Cardiac muscle cell (in vitro differentiated cells and primary cell): ENCODE measurements at regions not wholly inside any gene's neighbourhood (a gene's known extent, or its start where the extent isn't known, plus 50 kb on each side); places are given as distances from the start of the nearest gene placed in this dataset.
"Not testable (repeated sequence)": the region's sequence is repeated elsewhere in the genome, so short reads cannot be mapped to it uniquely, and the experiment has no call there.

ENCODE experiments used
- DNase-seq, 2 donors: peaks; one replicate each; pipeline versions ENCODE4 v3.0.0 to v3.0.0-alpha.2; 2010 to 2017; ENCODE audit warnings: low read depth in 1 of 2, low spot score in 1 of 2
- H3K27ac ChIP-seq: fragments of 200-600 bp; sonication (generic); 2 replicates; pipeline ENCODE4 v1.5.1; 2016
- H3K27me3 ChIP-seq: fragments of 200-600 bp; sonication (generic); 2 replicates; pipeline ENCODE4 v1.6.0; 2016; ENCODE audit warnings: control low read depth
- H3K36me3 ChIP-seq: fragments of 200-600 bp; sonication (generic); 2 replicates; pipeline ENCODE4 v1.5.1; 2016; ENCODE audit warnings: control low read depth
- H3K4me1 ChIP-seq: fragments of 200-600 bp; sonication (generic); 2 replicates; pipeline ENCODE4 v1.8.1; 2017; ENCODE audit warnings: low read depth, mild to moderate bottlenecking, mixed run types
- H3K4me3 ChIP-seq: fragments of 200-600 bp; sonication (generic); 2 replicates; pipeline ENCODE4 v1.5.1; 2016; ENCODE audit warnings: mild to moderate bottlenecking
- H3K9me3 ChIP-seq: fragments of 200-600 bp; sonication (generic); 2 replicates; pipeline ENCODE4 v1.5.1; 2017; ENCODE audit warnings: low read depth, mild to moderate bottlenecking, control low read depth
- TF ChIP-seq, protein P1 (sequence below): IDR thresholded peaks from 2 replicates; pipeline ENCODE4 v1.5.1; 2012; ENCODE audit warnings: low read depth, mild to moderate bottlenecking, low read length

DNA sequence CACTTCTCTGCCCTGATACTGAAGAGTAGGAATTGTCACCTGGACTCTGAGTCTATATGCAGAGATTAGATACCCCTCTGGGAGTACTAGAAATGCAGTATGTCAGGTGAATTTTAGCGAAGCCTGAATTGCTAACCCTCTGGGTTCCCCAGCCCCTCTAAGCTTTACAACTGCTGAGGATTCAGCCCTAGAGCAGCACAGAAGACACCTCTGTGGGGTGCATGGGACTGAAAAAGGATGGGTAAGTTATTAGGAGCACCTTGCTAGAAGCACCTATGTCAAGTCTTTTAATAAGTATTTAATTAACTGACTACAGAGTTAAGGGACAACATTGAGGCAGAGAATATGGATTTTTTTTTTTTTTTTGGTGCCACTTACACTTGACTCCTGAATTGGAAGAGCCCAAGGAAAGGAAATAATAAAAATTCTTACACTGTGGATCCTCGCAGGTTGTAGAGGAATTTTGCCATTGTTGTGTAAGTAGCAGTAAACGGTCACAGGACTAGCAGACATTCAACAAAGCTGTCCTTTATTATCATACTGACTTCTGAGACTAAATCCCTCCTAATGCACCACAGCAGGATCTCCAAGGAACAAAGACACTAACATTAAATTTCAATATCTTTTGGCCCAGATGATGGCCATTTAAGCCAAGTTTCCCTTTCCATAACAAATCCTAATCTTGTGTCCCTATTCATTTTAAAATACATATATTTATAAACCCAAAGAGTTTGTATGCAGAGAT lies 253.2 kb downstream of the ANKRD50 start:
- DNase-seq, result peak in 1 of 2 donors; percentile 3

DNA sequence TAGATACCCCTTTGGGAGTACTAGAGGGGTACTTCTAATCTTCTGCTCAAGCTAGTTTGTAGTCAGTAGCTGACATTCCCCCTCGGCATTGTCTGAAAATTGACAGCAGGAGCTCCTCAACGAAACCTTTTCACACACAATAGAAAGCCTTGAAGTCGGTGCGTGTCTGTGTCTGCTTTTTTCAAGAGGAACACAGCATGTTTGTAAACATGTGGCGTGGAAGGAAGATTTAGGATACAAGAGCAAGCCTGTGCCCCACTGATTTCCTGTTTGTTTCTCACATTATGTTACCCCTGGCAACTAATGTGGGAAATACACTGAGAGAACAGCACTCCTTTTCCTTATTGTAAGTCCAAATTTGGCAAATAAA lies 252.6 kb downstream of the ANKRD50 start:
- Histone ChIP-seq H3K36me3 (no peaks in the 10 kb centered on the region), H3K27ac (no peak overlapping the region), H3K4me3 (no peak overlapping the region), H3K4me1 (no peaks in the 10 kb centered on the region), H3K27me3 (no peaks in the 10 kb centered on the region), H3K9me3 (no peaks in the 10 kb centered on the region)
- TF ChIP-seq, protein P1, sequence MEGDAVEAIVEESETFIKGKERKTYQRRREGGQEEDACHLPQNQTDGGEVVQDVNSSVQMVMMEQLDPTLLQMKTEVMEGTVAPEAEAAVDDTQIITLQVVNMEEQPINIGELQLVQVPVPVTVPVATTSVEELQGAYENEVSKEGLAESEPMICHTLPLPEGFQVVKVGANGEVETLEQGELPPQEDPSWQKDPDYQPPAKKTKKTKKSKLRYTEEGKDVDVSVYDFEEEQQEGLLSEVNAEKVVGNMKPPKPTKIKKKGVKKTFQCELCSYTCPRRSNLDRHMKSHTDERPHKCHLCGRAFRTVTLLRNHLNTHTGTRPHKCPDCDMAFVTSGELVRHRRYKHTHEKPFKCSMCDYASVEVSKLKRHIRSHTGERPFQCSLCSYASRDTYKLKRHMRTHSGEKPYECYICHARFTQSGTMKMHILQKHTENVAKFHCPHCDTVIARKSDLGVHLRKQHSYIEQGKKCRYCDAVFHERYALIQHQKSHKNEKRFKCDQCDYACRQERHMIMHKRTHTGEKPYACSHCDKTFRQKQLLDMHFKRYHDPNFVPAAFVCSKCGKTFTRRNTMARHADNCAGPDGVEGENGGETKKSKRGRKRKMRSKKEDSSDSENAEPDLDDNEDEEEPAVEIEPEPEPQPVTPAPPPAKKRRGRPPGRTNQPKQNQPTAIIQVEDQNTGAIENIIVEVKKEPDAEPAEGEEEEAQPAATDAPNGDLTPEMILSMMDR, result no peak
- peak in 1 of 2 donors; percentile 70 for DNase-seq

More for the DNA sequence above, 253.2 kb downstream of the ANKRD50 start:
- H3K27ac ChIP-seq, result no peak overlapping the region
- H3K27me3 ChIP-seq, result no peaks in the 10 kb centered on the region
- no peaks in the 10 kb centered on the region for H3K4me1 ChIP-seq
- H3K9me3 ChIP-seq, result no peaks in the 10 kb centered on the region
- no peak overlapping the region for H3K4me3 ChIP-seq
- no peaks in the 10 kb centered on the region for H3K36me3 ChIP-seq
- TF ChIP-seq, protein P1, result no peak

DNA sequence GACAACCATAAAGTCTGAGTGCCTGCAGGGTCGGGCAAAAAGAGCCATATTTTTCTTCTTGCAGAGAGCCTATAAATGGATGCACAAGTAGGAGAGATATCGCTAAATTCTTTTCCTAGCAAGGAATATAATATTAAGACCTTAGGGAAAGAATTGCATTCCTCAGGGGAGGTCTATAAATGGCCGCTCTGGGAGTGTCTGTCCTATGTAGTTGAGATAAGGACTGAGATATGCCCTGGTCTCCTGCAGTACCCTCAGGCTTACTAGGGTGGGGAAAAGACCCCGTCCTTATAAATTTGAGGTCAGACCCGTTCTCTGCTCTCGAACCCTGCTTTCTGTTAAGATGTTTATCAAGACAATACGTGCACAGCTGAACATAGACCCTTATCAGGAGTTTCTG lies 250.9 kb downstream of the ANKRD50 start:
- H3K36me3 ChIP-seq, H3K9me3 ChIP-seq, H3K27ac ChIP-seq, H3K4me1 ChIP-seq, DNase-seq, H3K27me3 ChIP-seq, H3K4me3 ChIP-seq: not testable (repeated sequence)

DNA sequence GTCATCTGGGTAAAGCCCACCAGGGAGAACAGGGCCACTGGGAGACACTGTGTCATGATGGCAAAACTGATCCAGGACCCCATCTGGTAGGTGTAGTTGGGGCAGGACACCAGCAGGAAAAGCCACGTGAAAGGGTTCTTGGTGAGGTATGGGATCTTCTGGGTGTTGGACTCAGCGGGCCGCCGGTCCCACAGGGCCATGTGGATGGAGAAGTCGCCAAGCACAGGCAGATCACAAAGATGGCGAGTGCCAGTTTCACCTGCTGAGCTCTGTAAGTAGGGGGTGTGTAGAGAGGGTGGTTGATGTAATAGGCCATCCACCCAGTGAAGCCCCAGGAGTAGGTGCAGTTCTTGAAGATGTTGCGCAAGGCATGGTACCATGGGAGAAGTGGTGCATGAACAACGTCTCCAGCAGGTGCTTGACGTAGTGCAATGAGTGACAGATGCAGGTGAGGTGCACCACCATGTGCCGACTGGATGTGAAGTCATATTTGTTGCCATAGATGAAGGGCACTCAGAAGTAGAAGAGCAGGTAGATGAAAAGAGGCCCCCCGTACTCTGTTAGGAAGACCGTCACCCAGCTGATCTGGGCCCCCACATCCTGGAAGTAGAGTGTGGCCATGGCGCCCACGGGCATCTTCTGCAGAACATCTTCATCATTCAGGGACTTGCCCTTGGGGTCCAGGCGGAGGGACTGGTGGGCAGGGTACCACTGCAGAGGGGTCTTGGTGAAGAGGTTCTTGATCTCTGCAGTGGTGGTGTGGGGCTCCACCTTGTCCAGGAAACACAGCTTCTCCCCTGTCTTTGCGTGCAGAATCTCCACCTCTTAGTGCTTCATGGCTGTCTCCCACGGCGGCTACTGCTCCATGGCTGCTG lies 249.3 kb downstream of the ANKRD50 start:
- Histone ChIP-seq H3K27ac (no peak overlapping the region), H3K9me3 (no peaks in the 10 kb centered on the region), H3K4me3 (no peak overlapping the region), H3K27me3 (no peaks in the 10 kb centered on the region), H3K36me3 (no peaks in the 10 kb centered on the region), H3K4me1 (no peaks in the 10 kb centered on the region)
- TF ChIP-seq, protein P1, result no peak
- DNase-seq, result no peak

DNA sequence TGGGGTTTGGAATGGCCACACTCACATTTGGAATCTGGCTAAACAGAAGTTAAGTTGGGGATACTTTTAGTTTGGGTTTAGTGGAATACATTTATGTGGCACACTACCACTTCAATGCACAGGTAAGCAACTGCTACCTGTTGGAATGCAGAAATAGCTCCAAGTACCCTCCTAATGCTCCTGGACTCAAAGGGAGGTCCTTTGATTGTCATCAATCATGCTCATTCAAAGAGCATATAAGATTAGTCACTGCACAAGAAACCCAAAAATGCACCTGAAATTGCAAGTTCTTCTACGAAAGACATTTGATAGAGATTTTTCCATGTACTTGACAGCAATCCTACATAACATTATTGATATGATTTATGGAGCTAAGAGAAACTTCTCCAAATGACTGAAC lies 247.7 kb downstream of the ANKRD50 start:
- no peaks in the 10 kb centered on the region for H3K27me3 ChIP-seq
- no peak for DNase-seq
- TF ChIP-seq, protein P1, result no peak
- H3K4me3 ChIP-seq, result no peak overlapping the region
- no peak overlapping the region for H3K27ac ChIP-seq
- no peaks in the 10 kb centered on the region for H3K9me3 ChIP-seq
- H3K4me1 ChIP-seq, result no peaks in the 10 kb centered on the region
- no peaks in the 10 kb centered on the region for H3K36me3 ChIP-seq

DNA sequence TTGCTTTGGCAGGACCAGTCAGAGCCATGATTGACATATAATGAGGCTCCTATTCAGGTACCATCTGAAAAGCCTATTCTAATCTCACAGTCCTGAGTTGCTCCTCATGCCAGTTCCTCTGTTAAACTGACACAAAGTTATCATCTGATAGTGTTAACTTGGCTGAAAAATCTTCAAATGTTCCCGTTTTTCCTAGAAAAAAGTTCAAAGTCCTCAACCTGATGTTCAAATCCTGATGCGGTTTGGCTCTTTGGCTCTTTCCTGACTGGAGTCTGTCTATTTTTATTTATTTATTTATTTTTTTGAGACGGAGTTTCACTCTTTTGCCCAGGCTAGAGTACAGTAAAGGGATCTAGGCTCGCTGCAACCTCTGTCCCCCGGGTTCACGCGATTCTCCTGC lies 244.2 kb downstream of the ANKRD50 start:
- Histone ChIP-seq H3K9me3 (no peaks in the 10 kb centered on the region), H3K27me3 (no peaks in the 10 kb centered on the region)

More for the DNA sequence above, 244.2 kb downstream of the ANKRD50 start:
- Histone ChIP-seq H3K36me3 (no peaks in the 10 kb centered on the region), H3K27ac (no peak overlapping the region), H3K4me1 (no peaks in the 10 kb centered on the region), H3K4me3 (no peak overlapping the region)
- no peak for DNase-seq
- TF ChIP-seq, protein P1, result no peak
